Myocyte (in vitro differentiated cells): ENCODE measurements at regions not wholly inside any gene's neighbourhood (a gene's known extent, or its start where the extent isn't known, plus 50 kb on each side); places are given as distances from the start of the nearest gene placed in this dataset.
"Not testable (repeated sequence)": the region's sequence is repeated elsewhere in the genome, so short reads cannot be mapped to it uniquely, and the experiment has no call there.

Source experiments
- DNase-seq: peaks from one replicate; pipeline ENCODE4 v3.0.0-alpha.2; 2012; ENCODE audit warnings: low read depth

GRCh38 chr15:92705764-92706163 lies 50.2 kb upstream of the FAM174B start:
- DNase-seq, result no peak

GRCh38 chr15:92706201-92706600 lies 50.6 kb upstream of the FAM174B start:
- no peak for DNase-seq

GRCh38 chr15:92707880-92708551 lies 52.4 kb upstream of the FAM174B start:
- DNase-seq, result no peak

GRCh38 chr15:92708635-92709034 lies 53.1 kb upstream of the FAM174B start:
- no peak for DNase-seq

GRCh38 chr15:92709110-92709790 lies 53.7 kb upstream of the FAM174B start:
- DNase-seq, result no peak

- DNase-seq, result no peak
Measured at GRCh38 chr15:92711457-92711831, 55.9 kb upstream of the FAM174B start.

- DNase-seq, result peak; percentile 84
Measured at GRCh38 chr15:92714077-92714476, 58.5 kb upstream of the FAM174B start.

- peak; percentile 88 for DNase-seq
Measured at GRCh38 chr15:92714477-92715401, 59.2 kb upstream of the FAM174B start.

GRCh38 chr15:92715758-92716157 lies 60.2 kb upstream of the FAM174B start:
- no peak for DNase-seq

- no peak for DNase-seq
Measured at GRCh38 chr15:92719021-92719420, 63.4 kb upstream of the FAM174B start.

GRCh38 chr15:92724144-92724543 lies 68.6 kb upstream of the FAM174B start:
- no peak for DNase-seq

- no peak for DNase-seq
Measured at GRCh38 chr15:92725171-92725570, 69.6 kb upstream of the FAM174B start.

GRCh38 chr15:92728266-92728665 lies 72.7 kb upstream of the FAM174B start:
- DNase-seq, result no peak

- no peak for DNase-seq
Measured at GRCh38 chr15:92733090-92733933, 77.7 kb upstream of the FAM174B start.

GRCh38 chr15:92733934-92734521 lies 78.5 kb upstream of the FAM174B start:
- no peak for DNase-seq

GRCh38 chr15:92739246-92739645 lies 83.7 kb upstream of the FAM174B start:
- DNase-seq, result not testable (repeated sequence)

GRCh38 chr15:92745845-92746271 lies 90.3 kb upstream of the FAM174B start:
- DNase-seq, result no peak

- no peak for DNase-seq
Measured at GRCh38 chr15:92747047-92747446, 91.5 kb upstream of the FAM174B start.

- DNase-seq, result peak; percentile 10
Measured at GRCh38 chr15:92749216-92749615, 93.6 kb upstream of the FAM174B start.

- DNase-seq, result no peak
Measured at GRCh38 chr15:92749946-92750345, 94.4 kb upstream of the FAM174B start.

GRCh38 chr15:92751528-92751927 lies 96.0 kb upstream of the FAM174B start:
- DNase-seq, result no peak
